ENCODE measurements at regions not wholly inside any gene's neighbourhood (a gene's known extent, or its start where the extent isn't known, plus 50 kb on each side); places are given as distances from the start of the nearest gene placed in this dataset.

GRCh38 chr2:20104900-20105545 is 53.6 kb upstream of the LAPTM4A start:
- Histone ChIP-seq H3K4me1 (no peaks in the 10 kb centered on the region), H3K9me3 (no peaks in the 10 kb centered on the region), H3K36me3 (ENCODE audit: low read depth, missing control alignments) (no peaks in the 10 kb centered on the region), H3K27me3 (no peaks in the 10 kb centered on the region), H3K4me3 (no peak overlapping the region), H3K27ac (no peak overlapping the region)
- no peak for TF ChIP-seq CTCF (IDR thresholded peaks at IDR 0.05)
- TF ChIP-seq POLR2A (IDR thresholded peaks at IDR 0.05): no peak
- no peak for DNase-seq
- WGBS, 2 donors: 55 to 60% methylated on average over 9 of the region's 9 CpGs
- intact Hi-C loops (cut with DNase I; ENCODE audit: low total_unique reads): no loop called here

- 77 to 78% methylated on average over 2 of the region's 2 CpGs for WGBS, 2 donors
- H3K36me3 ChIP-seq (ENCODE audit: low read depth, missing control alignments): no peaks in the 10 kb centered on the region
- no peak for DNase-seq
- H3K27me3 ChIP-seq: no peaks in the 10 kb centered on the region
- H3K4me1 ChIP-seq: peaks cover under 1% of the 10 kb centered on the region
- H3K27ac ChIP-seq: no peak overlapping the region
- intact Hi-C loops (cut with DNase I; ENCODE audit: low total_unique reads): no loop called here
- no peak overlapping the region for H3K4me3 ChIP-seq
- TF ChIP-seq POLR2A (IDR thresholded peaks at IDR 0.05) (no peak), CTCF (IDR thresholded peaks at IDR 0.05) (no peak)
- H3K9me3 ChIP-seq: no peaks in the 10 kb centered on the region
Observed at GRCh38 chr2:20103530-20103929, 52.1 kb upstream of the LAPTM4A start.

Data from testis (tissue), 2 donors.